ENCODE measurements at regions not wholly inside any gene's neighbourhood (a gene's known extent, or its start where the extent isn't known, plus 50 kb on each side); places are given as distances from the start of the nearest gene placed in this dataset.

GRCh38 chr4:41478518-41478917 lies 59.4 kb upstream of the LIMCH1 start:
- no peak for TF ChIP-seq CTCF (conservative IDR thresholded peaks at IDR 0.05; ENCODE audit: low read length)
- TF ChIP-seq EZH2phosphoT487 (IDR thresholded peaks at IDR 0.05; ENCODE audit: borderline replicate concordance, low read depth, low read length): no peak

Data from OCI-LY7 (cell line).